Activated CD8-positive, alpha-beta memory T cell treated with anti-CD3 and anti-CD28 coated beads for 4 hours (primary cell): ENCODE measurements at regions not wholly inside any gene's neighbourhood (a gene's known extent, or its start where the extent isn't known, plus 50 kb on each side); places are given as distances from the start of the nearest gene placed in this dataset.
"Not testable (repeated sequence)": the region's sequence is repeated elsewhere in the genome, so short reads cannot be mapped to it uniquely, and the experiment has no call there.

ENCODE experiments used
- DNase-seq, 2 donors: peaks; one replicate each; pipeline ENCODE4 v3.0.0-alpha.2; 2020; ENCODE audit warnings: low read depth in 2 of 2

DNA sequence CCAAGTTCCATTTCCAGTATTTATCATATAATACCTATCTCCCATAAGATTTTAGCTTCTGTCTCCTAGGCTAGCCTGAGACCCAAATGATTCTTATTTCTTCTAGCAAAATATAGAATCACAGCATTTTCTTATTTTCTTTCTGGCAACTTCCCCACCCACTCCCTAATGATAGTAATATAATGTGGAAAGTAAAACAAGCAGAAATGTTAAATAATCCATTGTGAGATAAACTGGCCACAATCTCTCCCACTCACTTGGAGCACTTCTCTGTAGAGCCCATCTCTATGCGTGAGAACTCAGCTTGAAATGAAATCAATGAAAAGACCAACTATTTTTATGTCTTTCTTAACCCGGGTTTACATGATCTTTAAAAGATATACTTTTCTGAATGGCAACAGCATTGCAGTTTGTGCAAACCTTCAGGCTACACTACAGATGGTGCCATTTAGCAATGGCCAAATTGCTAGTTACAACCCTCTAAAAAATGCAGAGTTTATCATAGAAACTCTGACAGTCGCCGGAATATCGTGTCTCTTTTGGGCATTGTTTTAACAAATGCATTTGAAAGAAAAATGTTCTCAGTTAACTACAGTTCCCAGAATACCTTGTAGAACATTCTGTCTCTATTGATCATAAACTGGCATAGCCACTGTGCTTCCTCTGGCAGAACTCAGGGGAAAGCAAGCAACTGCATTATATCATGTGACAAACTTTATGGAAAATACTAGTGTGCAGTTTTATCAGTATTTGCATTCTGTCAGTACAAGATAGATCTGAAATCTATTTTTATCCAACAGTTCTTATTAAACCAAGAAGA, 1407.4 kb upstream of the ZEB2 start:
- DNase-seq: no peak

- DNase-seq: no peak
These were observed 1405.7 kb upstream of the ZEB2 start for GRCh38 chr2:145925591-145925990.

GRCh38 chr2:145919477-145919876, 1399.6 kb upstream of the ZEB2 start:
- DNase-seq: no peak

DNA sequence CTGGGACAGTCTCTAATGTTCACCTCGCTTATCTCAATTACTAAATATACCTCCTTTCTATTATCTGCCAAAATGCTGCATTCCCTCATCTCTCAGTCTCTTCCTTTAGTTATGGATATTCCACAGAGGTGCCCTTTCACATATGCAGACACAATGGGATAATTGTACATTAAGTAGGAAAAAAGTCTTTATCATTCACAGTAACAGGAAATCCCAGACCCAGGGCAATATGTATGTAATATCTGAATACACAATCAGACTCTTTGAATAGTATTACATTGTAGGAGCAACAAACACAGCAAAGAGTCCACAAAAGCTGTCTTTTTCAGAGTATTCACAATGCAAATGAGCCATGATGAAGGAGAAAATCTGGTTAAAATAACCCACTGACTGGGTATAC, 1399.0 kb upstream of the ZEB2 start:
- no peak for DNase-seq

- no peak for DNase-seq
These were observed 1396.9 kb upstream of the ZEB2 start for GRCh38 chr2:145916799-145917198.

DNA sequence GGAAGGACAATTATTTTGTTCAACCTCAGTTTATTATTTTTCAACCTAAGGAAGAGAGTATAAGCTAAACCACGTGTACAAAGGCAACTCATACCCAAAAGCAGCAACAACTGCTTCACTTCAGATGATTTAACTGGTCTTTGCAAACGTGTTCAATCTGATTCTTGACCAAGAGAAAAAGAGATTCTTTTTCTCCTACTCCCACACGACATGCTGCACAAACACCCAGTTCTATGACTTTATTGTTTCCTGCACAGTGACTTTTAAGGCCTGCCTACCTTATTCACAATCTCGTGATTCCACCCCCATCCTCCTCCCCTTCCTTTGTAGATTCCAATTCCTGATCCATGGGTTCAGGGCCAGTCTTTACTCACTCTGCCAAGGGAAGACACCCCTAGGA, 1394.8 kb upstream of the ZEB2 start:
- no peak for DNase-seq

GRCh38 chr2:145910416-145910815, 1390.5 kb upstream of the ZEB2 start:
- DNase-seq: no peak

GRCh38 chr2:145909766-145910165, 1389.8 kb upstream of the ZEB2 start:
- no peak for DNase-seq

GRCh38 chr2:145909175-145909755, 1389.3 kb upstream of the ZEB2 start:
- DNase-seq: no peak

DNA sequence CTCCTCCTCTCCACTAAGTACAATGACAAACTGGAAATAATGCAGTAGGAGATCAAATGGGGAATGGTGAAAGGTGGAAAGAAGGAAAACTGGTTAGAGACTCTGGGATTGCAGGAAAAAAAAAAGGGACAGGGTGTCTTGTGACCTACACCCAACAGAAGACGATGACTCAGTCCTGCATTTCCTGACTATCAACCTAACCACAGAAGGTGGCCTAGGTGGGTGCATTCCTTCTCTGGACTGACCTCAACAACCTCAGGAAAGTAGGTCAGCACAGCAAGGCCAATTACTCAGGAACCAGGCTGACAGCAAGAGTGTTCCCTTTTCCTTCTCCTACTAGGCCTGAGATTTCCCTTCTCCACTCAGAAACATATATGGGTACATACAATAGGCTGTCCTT, 1386.4 kb upstream of the ZEB2 start:
- DNase-seq: no peak

GRCh38 chr2:145905371-145905770, 1385.5 kb upstream of the ZEB2 start:
- DNase-seq: no peak

DNA sequence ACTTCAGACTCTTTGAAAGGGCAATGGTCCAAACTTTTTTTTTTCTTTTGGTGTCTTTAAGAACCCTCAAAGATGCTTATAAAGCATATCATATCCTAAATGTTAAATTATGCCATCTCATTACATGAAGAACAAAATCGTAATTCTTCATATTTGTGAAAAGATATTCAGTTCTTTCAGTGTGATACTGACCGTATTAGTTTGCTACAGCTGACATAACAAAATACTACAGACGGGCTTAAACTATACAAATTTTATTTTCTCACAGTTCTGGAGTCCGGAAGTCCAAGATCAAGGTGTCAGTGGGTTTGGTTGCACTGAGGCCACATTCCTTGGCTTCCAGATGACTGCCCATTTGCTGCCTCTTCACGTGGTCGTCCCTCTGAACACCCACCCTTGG, 1377.2 kb upstream of the ZEB2 start:
- no peak for DNase-seq

GRCh38 chr2:145887915-145888314, 1368.0 kb upstream of the ZEB2 start:
- DNase-seq: no peak

DNA sequence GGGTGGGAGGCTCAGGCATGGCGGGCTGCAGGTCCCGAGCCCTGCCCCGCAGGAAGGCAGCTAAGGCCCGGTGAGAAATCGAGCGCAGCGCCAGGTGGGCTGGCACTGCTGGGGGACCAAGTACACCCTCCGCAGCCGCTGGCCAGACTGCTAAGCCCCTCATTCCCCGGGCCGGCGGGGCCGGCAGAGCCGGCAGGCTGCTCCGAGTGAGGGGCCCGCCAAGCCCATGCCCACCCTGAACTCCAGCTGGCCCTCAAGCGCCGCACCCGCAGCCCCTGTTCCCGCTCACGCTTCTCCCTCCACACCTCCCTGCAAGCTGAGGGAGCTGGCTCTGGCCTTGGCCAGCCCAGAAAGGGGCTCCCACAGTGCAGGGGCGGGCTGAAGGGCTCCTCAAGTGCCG, 1361.1 kb upstream of the ZEB2 start:
- DNase-seq: not testable (repeated sequence)

- no peak for DNase-seq
These were observed 1355.1 kb upstream of the ZEB2 start for GRCh38 chr2:145875016-145875415.

- no peak for DNase-seq
These were observed 1354.5 kb upstream of the ZEB2 start for GRCh38 chr2:145874466-145874865.

DNA sequence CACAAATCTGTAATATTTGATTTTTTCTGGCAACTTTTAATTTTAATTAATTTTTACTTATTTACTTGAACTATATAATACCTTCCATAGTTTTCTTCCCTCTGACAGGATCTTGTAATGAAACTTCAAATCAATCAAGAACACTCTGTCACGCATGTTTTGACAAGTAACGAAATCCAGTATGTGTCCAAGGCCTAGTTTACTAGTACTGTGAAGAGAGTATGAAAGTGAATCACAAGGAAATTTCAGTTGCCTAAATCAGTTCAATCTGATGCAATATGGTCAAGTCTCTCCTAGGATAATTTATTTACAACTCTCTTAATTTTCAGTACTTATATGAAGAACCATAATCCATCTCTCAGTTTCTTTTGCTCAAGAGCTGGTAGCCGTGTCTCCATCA, 1344.6 kb upstream of the ZEB2 start:
- no peak for DNase-seq

GRCh38 chr2:145861940-145862339, 1342.0 kb upstream of the ZEB2 start:
- no peak for DNase-seq

DNA sequence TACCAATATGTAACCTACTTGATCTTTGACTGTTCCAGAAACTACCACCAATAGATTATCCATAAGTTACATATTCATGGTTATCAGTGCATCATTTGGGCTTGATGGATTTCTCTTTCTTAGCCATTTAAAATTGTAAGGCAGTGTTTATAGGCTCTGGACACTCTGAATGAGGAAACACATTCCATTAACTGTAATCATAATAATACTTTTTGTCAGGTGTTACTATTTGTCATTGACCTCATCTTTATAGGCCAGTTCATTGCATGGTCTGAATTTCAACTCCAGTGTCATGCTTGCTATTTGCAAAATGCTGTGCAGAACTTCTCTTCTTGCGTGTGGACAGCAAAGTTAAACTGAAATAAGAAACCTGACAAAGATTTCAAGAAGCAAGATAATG, 1340.2 kb upstream of the ZEB2 start:
- DNase-seq: no peak

DNA sequence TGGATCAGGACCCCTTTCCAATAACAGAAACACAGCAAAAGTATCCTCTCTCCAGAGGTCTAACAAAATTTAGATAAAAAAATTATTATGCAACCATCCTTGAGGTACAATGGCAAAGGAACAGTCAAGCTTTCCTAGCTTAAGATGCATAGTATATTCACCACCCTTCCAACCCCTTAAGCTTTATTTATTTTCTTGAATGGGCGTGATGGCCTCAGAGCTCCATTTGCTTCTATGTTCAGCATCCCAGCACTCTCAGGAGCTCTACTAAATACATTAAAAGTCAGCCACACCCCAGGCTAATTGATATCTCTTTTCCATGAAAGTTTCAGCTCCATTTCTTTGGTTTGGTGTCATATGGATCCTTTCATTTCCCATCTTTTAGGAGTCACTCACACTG, 1335.2 kb upstream of the ZEB2 start:
- no peak for DNase-seq

GRCh38 chr2:145854039-145854755, 1334.3 kb upstream of the ZEB2 start:
- DNase-seq: no peak

- DNase-seq: no peak
These were observed 1331.8 kb upstream of the ZEB2 start for GRCh38 chr2:145851730-145852129.

GRCh38 chr2:145849466-145849865, 1329.5 kb upstream of the ZEB2 start:
- DNase-seq: no peak
